BE2C (cell line): ENCODE measurements at regions not wholly inside any gene's neighbourhood (a gene's known extent, or its start where the extent isn't known, plus 50 kb on each side); places are given as distances from the start of the nearest gene placed in this dataset.

Experiments
- DNase-seq: peaks from one replicate; pipeline ENCODE4 v3.0.0-alpha.2; 2020
- H3K27me3 ChIP-seq: fragments of 250-450 bp; sonication (Bioruptor Pico); 2 replicates; pipeline ENCODE4 v1.5.1; 2020; ENCODE audit warnings: mild to moderate bottlenecking
- H3K36me3 ChIP-seq: fragments of 250-450 bp; sonication (Bioruptor Pico); 2 replicates; pipeline ENCODE4 v1.5.1; 2020; ENCODE audit warnings: mild to moderate bottlenecking
- H3K4me1 ChIP-seq: fragments of 250-450 bp; sonication (Bioruptor Pico); 2 replicates; pipeline ENCODE4 v1.5.1; 2020
- H3K4me3 ChIP-seq: 2 replicates; pipeline ENCODE4 v1.5.1; 2011; ENCODE audit warnings: low read depth, low read length
- H3K9me3 ChIP-seq: fragments of 250-450 bp; sonication (Bioruptor Pico); 2 replicates; pipeline ENCODE4 v1.5.1; 2020
- TF ChIP-seq, protein P1 (sequence below): IDR thresholded peaks from 2 replicates; pipeline ENCODE4 v1.5.1; 2012; ENCODE audit warnings: mild to moderate bottlenecking, low read depth, low read length

DNA sequence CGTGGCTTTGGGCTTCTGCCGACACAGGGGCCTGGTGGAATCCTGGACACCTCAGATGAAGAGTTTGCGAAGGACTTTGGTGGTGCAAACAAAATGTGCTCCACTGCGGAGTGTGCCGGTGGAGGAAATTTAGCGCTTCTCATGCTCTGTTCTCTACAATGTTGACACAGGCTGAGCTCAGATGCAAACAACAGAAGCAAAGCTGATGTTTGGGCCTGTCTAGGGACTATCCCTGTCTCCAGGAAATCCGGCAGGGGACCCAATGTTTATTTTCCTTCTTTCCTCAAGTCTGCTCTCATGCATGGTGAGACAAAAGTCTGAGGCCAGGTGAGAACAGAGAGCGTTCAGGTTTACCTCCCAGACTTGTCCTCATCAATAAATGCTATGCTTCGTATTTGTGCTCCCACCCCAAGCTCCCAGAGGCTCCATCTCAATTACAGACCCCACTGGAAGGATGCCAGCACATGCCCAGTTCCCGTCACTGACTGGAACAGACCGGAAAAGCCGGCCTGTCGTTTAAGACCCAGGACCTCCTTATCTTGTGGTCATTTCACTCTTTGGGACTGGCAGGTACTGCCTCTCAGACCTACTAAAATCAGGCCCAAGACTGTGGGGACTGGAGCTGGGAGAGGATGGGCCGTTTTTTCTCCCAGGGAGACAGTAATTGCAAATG is 105.7 kb upstream of the B3GAT1 start:
- TF ChIP-seq, protein P1, sequence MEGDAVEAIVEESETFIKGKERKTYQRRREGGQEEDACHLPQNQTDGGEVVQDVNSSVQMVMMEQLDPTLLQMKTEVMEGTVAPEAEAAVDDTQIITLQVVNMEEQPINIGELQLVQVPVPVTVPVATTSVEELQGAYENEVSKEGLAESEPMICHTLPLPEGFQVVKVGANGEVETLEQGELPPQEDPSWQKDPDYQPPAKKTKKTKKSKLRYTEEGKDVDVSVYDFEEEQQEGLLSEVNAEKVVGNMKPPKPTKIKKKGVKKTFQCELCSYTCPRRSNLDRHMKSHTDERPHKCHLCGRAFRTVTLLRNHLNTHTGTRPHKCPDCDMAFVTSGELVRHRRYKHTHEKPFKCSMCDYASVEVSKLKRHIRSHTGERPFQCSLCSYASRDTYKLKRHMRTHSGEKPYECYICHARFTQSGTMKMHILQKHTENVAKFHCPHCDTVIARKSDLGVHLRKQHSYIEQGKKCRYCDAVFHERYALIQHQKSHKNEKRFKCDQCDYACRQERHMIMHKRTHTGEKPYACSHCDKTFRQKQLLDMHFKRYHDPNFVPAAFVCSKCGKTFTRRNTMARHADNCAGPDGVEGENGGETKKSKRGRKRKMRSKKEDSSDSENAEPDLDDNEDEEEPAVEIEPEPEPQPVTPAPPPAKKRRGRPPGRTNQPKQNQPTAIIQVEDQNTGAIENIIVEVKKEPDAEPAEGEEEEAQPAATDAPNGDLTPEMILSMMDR: no peak
- no peaks in the 10 kb centered on the region for H3K9me3 ChIP-seq
- H3K36me3 ChIP-seq: no peaks in the 10 kb centered on the region
- no peak overlapping the region for H3K4me3 ChIP-seq
- no peaks in the 10 kb centered on the region for H3K4me1 ChIP-seq
- DNase-seq: peak; percentile 10
- peaks cover 35% of the 10 kb centered on the region for H3K27me3 ChIP-seq

DNA sequence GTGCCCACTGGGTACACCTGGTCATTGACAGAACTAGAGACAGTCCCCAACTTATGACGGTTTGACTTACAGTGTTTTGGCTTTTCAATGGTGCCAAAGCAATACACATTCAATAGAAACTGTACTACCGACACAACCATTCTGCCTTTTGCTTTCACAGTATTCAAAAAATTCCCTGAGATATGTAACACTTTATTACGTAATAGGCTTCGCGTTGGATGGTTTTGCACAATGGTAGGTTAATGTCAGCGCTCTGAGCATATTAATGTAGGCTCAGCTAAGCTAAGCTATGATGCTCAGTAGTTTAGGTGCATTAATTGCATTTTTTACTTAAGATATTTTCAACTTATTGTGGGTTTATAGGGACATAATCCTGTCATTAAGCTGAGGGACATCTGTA is 105.1 kb upstream of the B3GAT1 start:
- Histone ChIP-seq H3K27me3 (peaks cover 41% of the 10 kb centered on the region), H3K4me1 (no peaks in the 10 kb centered on the region), H3K36me3 (no peaks in the 10 kb centered on the region), H3K4me3 (no peak overlapping the region), H3K9me3 (no peaks in the 10 kb centered on the region)
- no peak for DNase-seq
- TF ChIP-seq, protein P1: no peak

DNA sequence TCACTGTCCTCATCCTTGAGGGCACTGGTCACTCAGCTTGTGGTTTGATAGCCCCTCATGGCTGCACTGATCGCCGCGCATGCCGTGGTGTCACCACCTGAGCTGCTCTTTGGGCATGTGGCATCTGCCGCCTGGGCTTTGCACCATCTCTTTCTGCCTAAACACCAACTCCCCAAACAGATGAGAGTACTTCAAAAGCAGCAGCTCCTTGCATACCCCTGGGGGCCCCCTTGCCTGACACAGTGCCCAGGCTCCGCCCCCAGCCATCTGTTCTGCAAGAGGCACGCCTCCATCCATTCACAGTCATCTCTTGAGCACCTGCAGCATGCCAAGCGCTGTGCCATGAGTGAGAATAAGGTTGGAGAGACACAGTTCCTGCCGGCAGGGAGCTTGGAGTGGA is 104.5 kb upstream of the B3GAT1 start:
- peaks cover 45% of the 10 kb centered on the region for H3K27me3 ChIP-seq
- TF ChIP-seq, protein P1: no peak
- no peaks in the 10 kb centered on the region for H3K9me3 ChIP-seq
- peak; percentile 40 for DNase-seq
- no peaks in the 10 kb centered on the region for H3K4me1 ChIP-seq
- H3K4me3 ChIP-seq: no peak overlapping the region
- H3K36me3 ChIP-seq: no peaks in the 10 kb centered on the region

DNA sequence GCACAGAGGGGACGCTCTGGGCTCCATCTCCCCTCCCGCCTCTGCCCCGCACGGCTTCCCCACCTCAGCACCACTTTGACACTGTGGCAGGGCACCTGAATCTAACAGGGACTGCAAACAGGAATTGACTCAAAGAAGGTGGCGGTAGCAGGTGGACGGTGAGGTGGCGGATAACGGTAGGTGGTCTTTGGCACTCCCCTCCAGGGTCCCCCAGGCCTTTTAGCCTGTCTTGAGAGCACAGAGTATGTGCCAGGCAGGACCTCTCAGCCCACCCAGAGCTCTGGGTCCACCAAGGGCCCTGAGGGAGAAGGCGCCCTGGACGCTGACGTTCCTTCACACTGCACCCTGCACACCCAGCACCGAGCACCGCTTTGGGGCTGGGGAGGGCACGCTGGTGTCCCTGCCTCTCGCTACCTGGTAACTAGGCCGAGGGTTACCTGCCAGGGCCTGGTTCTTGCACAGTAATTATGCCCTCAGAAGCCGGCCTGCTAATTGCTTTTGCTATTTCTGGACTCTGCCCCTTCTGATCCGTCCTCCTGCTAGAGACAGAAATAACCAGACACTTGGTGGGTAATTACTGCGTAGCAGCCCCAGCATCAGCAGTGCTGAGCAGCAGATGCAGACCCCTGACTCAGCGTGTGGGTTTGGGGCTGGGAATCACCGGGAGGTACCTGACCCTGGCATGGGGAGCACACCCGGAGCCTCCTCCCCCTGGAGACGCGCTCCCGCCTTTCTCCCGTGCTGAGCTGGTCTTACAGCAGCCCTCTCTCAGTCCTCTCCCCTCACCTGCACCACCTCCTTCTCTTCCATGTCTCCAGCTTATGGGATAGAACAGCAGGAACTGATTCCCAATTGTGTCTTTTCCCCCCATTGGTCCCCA is 103.3 kb upstream of the B3GAT1 start:
- Histone ChIP-seq H3K36me3 (no peaks in the 10 kb centered on the region), H3K9me3 (no peaks in the 10 kb centered on the region), H3K4me1 (no peaks in the 10 kb centered on the region), H3K27me3 (peaks cover 40% of the 10 kb centered on the region), H3K4me3 (no peak overlapping the region)
- DNase-seq: no peak
- TF ChIP-seq, protein P1: no peak

DNA sequence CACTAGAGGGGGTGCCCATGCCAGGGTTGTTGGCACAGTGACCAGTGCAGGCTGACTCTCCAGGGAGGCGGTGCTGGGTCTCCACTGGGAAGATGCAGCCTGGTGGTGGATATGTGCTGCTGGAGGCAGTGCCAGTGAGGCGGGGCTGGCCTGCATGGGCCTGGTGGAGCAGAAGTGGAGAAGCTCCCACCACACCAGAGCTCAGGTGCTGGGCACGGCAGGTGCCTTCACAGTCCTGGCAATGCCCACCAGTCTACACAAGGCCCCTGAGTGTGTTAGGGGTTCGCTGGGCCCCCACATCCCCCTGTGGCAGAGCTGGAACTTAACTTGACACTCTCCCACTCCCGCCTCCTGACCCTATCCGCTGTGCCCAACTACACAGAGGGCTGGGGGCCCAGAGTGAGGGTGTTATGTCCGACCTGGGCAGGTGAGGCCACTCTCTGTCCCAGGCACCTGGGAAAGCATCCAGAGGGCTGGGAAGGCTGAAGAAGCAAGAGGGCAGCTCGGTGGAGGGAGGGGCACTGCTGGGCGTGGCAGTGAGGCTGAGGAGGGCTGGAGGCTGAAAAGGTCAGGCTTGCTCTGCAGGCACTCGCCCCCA is 102.4 kb upstream of the B3GAT1 start:
- H3K9me3 ChIP-seq: no peaks in the 10 kb centered on the region
- H3K4me1 ChIP-seq: no peaks in the 10 kb centered on the region
- peaks cover 40% of the 10 kb centered on the region for H3K27me3 ChIP-seq
- no peak overlapping the region for H3K4me3 ChIP-seq
- no peak for DNase-seq
- TF ChIP-seq, protein P1: no peak
- H3K36me3 ChIP-seq: no peaks in the 10 kb centered on the region
